Tibial artery (tissue), 4 donors: ENCODE measurements at regions not wholly inside any gene's neighbourhood (a gene's known extent, or its start where the extent isn't known, plus 50 kb on each side); places are given as distances from the start of the nearest gene placed in this dataset.

ENCODE experiments used
- DNase-seq, 2 donors: peaks; one replicate each; pipeline ENCODE4 v3.0.0-alpha.2; 2019
- H3K27ac ChIP-seq, 2 donors: fragments of 200-600 bp; sonication (generic) in 1 of 2; 1 replicate in 1 of 2; 2 replicates in 1 of 2; pipeline ENCODE4 v1.5.1; 2018 to 2019; ENCODE audit warnings: mild to moderate bottlenecking in 1 of 2
- H3K27me3 ChIP-seq, 2 donors: fragments of 200-600 bp; sonication (generic) in 1 of 2; one replicate each; pipeline versions ENCODE4 v1.5.1 to v1.6.0; 2016 to 2019
- H3K36me3 ChIP-seq, 3 donors: fragments of 200-600 bp; sonication (generic) in 2 of 3; one replicate each; pipeline ENCODE4 v1.5.1; 2016 to 2019; ENCODE audit warnings: mild to moderate bottlenecking in 2 of 3
- H3K4me1 ChIP-seq, 4 donors: fragments of 200-600 bp; sonication (generic) in 2 of 4; 1 replicate in 3 of 4; 2 replicates in 1 of 4; pipeline ENCODE4 v1.5.1; 2016 to 2019
- H3K4me3 ChIP-seq, 2 donors: fragments of 200-600 bp; sonication (generic) in 1 of 2; 1 replicate in 1 of 2; 2 replicates in 1 of 2; pipeline ENCODE4 v1.5.1; 2018 to 2019; ENCODE audit warnings: mild to moderate bottlenecking in 2 of 2
- H3K9me3 ChIP-seq, 3 donors: fragments of 200-600 bp; sonication (generic) in 1 of 3; one replicate each; pipeline ENCODE4 v1.5.1; 2016 to 2019
- intact Hi-C: fragments of 100-400 bp; cut with DNase I; formaldehyde crosslinking; loops from one replicate; pipeline ENCODE4 v1.15.0; 2023; ENCODE audit warnings: low total_unique reads
- TF ChIP-seq, protein P1 (sequence below), 2 experiments: fragments of 200-600 bp in 1 of 2; fragments of 450-650 bp in 1 of 2; IDR thresholded peaks; one replicate each; pipeline ENCODE4 v1.5.1; 2017 to 2019; ENCODE audit warnings: antibody characterized with exemption in 2 of 2, mild to moderate bottlenecking in 1 of 2, moderate library complexity in 1 of 2

DNA sequence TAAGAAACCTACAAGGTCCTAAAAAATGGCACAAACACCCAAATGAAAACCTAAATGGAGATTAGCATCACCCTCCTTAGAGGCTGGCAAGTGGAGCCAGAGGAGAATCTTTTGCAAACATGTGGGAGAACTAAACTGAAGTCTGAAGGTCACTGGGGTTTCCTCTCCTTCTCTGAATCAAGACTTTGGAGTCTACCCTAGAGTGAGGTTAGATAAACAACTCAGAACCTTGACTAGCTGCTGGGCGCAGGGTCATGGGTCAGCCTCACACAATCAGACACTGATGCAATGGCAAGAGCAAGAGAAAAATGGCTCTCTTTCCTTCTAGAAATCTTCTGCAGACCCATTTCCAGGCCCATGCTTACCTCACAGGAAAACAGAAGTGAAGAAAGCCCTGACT, 165.8 kb downstream of the KCTD12 start:
- TF ChIP-seq, protein P1, sequence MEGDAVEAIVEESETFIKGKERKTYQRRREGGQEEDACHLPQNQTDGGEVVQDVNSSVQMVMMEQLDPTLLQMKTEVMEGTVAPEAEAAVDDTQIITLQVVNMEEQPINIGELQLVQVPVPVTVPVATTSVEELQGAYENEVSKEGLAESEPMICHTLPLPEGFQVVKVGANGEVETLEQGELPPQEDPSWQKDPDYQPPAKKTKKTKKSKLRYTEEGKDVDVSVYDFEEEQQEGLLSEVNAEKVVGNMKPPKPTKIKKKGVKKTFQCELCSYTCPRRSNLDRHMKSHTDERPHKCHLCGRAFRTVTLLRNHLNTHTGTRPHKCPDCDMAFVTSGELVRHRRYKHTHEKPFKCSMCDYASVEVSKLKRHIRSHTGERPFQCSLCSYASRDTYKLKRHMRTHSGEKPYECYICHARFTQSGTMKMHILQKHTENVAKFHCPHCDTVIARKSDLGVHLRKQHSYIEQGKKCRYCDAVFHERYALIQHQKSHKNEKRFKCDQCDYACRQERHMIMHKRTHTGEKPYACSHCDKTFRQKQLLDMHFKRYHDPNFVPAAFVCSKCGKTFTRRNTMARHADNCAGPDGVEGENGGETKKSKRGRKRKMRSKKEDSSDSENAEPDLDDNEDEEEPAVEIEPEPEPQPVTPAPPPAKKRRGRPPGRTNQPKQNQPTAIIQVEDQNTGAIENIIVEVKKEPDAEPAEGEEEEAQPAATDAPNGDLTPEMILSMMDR (IDR thresholded peaks at IDR 0.05), result no peak
- intact Hi-C loops, result no loop called here

DNA sequence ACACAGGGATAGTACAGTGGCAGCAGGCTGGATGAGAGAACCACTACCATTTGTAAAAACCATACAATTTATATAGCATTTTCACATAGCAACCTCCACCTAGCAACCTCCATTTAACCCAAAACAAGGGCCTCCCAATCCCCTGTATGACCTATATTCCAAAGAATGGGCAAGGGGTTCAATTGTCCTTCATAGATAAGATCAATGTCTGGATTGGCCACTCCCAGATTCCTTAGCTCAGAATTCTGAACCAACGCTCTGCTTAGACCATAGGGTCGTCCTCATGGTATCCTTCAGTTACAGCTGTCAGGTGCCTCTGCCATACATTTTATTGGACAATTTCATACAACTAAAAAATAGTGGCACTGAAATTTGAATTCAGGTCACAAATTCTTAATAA, 166.2 kb downstream of the KCTD12 start:
- TF ChIP-seq, protein P1 (IDR thresholded peaks at IDR 0.05), result no peak
- DNase-seq, result no peak
- intact Hi-C loops, result no loop called here
- peaks cover 0 to 14% (median 0%) of the 10 kb centered on the region in 4 donors for H3K4me1 ChIP-seq
- H3K27ac ChIP-seq, result no peak overlapping the region
- no peak overlapping the region for H3K4me3 ChIP-seq
- H3K9me3 ChIP-seq, result no peaks in the 10 kb centered on the region
- H3K27me3 ChIP-seq, result no peaks in the 10 kb centered on the region
- H3K36me3 ChIP-seq, result no peaks in the 10 kb centered on the region

More for the DNA sequence above, 165.8 kb downstream of the KCTD12 start:
- DNase-seq, result no peak
- Histone ChIP-seq H3K4me3 (no peak overlapping the region), H3K27me3 (no peaks in the 10 kb centered on the region), H3K36me3 (no peaks in the 10 kb centered on the region), H3K9me3 (no peaks in the 10 kb centered on the region), H3K4me1 (peaks cover 0 to 14% (median 0%) of the 10 kb centered on the region in 4 donors), H3K27ac (no peak overlapping the region)

DNA sequence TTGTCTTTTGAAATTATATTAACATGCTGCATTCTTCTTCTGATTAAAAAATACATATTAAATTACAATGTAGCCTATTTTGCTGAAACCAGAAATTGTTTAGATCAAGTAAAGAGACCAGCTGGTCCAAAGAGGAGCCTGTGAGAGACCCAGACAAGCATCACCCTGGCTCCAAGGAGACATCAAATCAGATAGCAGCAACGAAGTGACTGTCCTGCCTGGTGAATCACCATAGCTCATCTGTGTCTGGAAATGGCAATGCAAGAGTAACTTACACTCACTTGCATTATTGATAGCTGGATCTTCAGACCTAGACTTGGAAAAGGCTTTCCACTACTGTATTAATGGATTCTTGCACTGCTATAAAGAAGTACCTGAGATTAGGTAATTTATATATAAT, 169.1 kb downstream of the KCTD12 start:
- intact Hi-C loops, result no loop called here
- no peaks in the 10 kb centered on the region for H3K36me3 ChIP-seq
- TF ChIP-seq, protein P1 (IDR thresholded peaks at IDR 0.05), result no peak

DNA sequence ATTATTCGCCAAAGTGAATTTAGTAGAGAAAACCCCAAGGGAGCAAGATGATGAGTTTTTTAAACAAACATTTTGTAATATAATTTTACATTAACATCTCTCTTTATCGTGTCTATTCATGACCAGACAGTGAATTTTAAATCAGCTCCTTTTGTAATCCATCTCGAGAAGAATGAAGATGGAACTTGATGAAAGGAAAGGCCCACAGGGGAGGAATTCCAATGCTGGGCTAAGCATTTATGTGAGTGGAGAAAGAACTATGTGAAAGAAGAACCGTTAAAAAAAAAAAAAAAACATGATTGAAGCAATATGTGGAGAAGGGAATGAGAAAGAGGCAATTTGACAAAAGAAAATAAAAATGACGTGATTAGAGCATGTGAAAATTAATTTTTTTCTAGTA, 170.6 kb downstream of the KCTD12 start:
- no peak for DNase-seq
- no peak overlapping the region for H3K4me3 ChIP-seq
- intact Hi-C loops, result no loop called here
- TF ChIP-seq, protein P1 (IDR thresholded peaks at IDR 0.05), result no peak
- peaks cover 0 to 20% (median 5%) of the 10 kb centered on the region in 4 donors for H3K4me1 ChIP-seq
- no peak overlapping the region for H3K27ac ChIP-seq
- no peaks in the 10 kb centered on the region for H3K36me3 ChIP-seq
- H3K27me3 ChIP-seq, result no peaks in the 10 kb centered on the region
- H3K9me3 ChIP-seq, result no peaks in the 10 kb centered on the region

More for the DNA sequence above, 169.1 kb downstream of the KCTD12 start:
- no peaks in the 10 kb centered on the region for H3K9me3 ChIP-seq
- no peak overlapping the region for H3K4me3 ChIP-seq
- no peak overlapping the region for H3K27ac ChIP-seq
- H3K27me3 ChIP-seq, result no peaks in the 10 kb centered on the region
- no peak for DNase-seq
- peaks cover 0 to 5% (median 0%) of the 10 kb centered on the region in 4 donors for H3K4me1 ChIP-seq

DNA sequence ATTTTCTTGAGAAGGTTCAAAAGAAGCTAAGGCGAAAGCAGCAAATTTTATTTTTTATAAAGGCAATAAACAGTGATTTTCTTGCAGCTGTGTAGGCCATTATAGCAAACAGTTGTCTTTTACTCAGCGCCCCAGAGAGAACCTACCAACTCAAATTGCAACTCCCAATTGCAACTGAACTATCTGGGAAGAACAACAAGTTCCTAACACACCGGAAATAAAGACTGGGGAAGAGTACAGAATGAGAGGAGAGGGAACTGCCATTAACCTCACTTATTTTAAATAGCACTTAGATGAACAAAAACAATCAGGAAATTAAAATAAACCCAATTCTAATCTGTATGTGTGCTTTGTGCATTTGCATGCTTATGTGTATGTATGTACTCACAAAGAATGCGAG, 171.1 kb downstream of the KCTD12 start:
- no peaks in the 10 kb centered on the region for H3K9me3 ChIP-seq
- H3K36me3 ChIP-seq, result no peaks in the 10 kb centered on the region

More for the DNA sequence above, 171.1 kb downstream of the KCTD12 start:
- DNase-seq, result no peak
- intact Hi-C loops, result no loop called here
- peaks cover 0 to 26% (median 5%) of the 10 kb centered on the region in 4 donors for H3K4me1 ChIP-seq
- TF ChIP-seq, protein P1 (IDR thresholded peaks at IDR 0.05), result no peak
- no peak overlapping the region for H3K4me3 ChIP-seq
- no peaks in the 10 kb centered on the region for H3K27me3 ChIP-seq
- no peak overlapping the region for H3K27ac ChIP-seq
